Choroid plexus epithelial cell (primary cell): ENCODE measurements at regions not wholly inside any gene's neighbourhood (a gene's known extent, or its start where the extent isn't known, plus 50 kb on each side); places are given as distances from the start of the nearest gene placed in this dataset.

Source experiments
- DNase-seq: peaks from one replicate; pipeline ENCODE4 v3.0.0-alpha.2; 2010; ENCODE audit warnings: low read depth
- H3K4me3 ChIP-seq: 2 replicates; pipeline ENCODE4 v1.5.1; 2011; ENCODE audit warnings: low read depth, mild to moderate bottlenecking, control low read depth, low read length, moderate library complexity
- CTCF ChIP-seq: conservative IDR thresholded peaks from 2 replicates; pipeline ENCODE4 v1.5.1; 2011; ENCODE audit warnings: low read depth, mild to moderate bottlenecking, control low read depth, inconsistent platforms, low read length, moderate library complexity

DNA sequence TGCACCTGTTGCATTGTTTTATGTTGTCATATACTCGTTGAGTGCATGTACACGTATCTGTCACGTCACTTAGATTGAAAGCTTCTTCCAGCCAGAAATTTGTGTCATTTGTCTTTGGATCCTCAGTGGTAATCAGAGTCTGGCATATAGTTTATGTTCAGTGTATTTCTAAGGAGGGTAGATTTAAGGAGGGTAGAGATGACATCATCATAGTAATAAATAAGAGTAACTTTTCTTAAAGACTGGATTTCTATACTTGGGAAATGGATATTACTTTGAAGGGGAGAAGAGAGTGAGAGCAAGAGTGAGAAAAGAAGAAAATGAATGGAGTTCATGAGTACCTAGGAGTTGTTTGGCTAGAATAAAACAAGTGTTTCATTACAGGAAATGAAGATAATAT is 255.0 kb upstream of the SASH1 start:
- no peak for TF ChIP-seq CTCF
- no peak overlapping the region for H3K4me3 ChIP-seq
- no peak for DNase-seq

DNA sequence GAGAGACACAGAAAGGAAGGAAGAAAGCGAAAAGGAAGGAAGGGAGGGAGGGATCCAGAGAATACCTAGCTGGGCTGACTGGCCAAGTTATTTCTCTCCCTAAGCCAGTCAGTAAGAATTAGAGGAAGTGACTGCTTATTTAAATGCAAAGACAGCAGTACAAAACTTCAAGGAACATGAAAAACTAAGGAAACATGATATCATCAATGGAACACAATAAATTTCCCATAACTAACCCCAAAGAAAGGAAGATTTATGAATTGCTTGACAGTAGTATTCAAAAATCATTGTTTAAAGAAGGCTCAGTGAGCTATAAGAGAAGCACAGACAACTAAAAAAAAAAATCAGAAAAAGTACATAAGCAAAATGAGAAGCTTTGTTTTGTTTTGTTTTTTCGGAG is 252.3 kb upstream of the SASH1 start:
- H3K4me3 ChIP-seq: no peak overlapping the region
- TF ChIP-seq CTCF: no peak
- DNase-seq: no peak

DNA sequence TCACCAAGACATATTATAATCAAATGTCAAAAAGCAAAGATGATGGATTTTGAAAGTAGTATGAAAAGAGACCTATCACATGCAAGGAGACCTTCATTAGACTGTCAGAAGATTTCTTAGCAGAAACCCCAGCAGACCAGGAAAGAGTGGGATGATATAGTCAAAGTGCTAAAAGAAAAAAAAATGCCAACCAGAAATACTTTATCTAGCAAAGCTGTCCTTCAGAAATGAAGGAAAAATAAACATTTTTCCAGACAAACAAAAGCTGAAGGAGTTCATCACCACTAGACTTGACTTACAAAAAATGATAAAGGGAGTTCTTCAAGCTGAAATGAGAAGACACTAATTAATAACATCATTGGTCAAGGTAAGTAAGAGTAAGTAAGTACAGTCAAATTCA is 251.2 kb upstream of the SASH1 start:
- H3K4me3 ChIP-seq: no peak overlapping the region
- TF ChIP-seq CTCF: no peak
- DNase-seq: no peak

- no peak for TF ChIP-seq CTCF
Measured at GRCh38 chr6:148103436-148103835, 239.2 kb upstream of the SASH1 start.

GRCh38 chr6:148104131-148104530 is 238.5 kb upstream of the SASH1 start:
- no peak overlapping the region for H3K4me3 ChIP-seq
- DNase-seq: no peak
- no peak for TF ChIP-seq CTCF

More at GRCh38 chr6:148103436-148103835, 239.2 kb upstream of the SASH1 start:
- no peak overlapping the region for H3K4me3 ChIP-seq
- DNase-seq: no peak

DNA sequence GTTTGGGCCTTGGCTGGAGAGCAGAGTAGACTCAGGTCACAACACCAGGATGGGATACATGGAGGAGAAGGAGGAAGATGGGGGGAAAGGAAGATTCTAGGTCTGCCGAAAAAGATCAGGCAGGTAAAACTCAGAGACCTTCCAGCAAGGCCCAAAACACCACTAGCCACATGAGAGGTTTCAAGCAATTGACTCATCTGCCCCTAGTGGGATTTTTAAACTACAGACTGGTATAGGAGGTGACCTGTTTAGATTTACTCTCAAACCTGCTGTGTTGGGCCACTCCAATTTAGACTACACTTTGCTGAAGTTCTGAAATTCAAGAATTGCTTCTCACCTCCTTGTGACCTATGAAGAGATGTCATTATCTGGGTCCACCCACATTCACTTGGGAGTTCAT is 236.9 kb upstream of the SASH1 start:
- no peak for DNase-seq
- no peak overlapping the region for H3K4me3 ChIP-seq
- TF ChIP-seq CTCF: no peak

- DNase-seq: no peak
- no peak for TF ChIP-seq CTCF
- H3K4me3 ChIP-seq: no peak overlapping the region
Measured at GRCh38 chr6:148107911-148108310, 234.7 kb upstream of the SASH1 start.
